ENCODE measurements at regions not wholly inside any gene's neighbourhood (a gene's known extent, or its start where the extent isn't known, plus 50 kb on each side); places are given as distances from the start of the nearest gene placed in this dataset.

DNA sequence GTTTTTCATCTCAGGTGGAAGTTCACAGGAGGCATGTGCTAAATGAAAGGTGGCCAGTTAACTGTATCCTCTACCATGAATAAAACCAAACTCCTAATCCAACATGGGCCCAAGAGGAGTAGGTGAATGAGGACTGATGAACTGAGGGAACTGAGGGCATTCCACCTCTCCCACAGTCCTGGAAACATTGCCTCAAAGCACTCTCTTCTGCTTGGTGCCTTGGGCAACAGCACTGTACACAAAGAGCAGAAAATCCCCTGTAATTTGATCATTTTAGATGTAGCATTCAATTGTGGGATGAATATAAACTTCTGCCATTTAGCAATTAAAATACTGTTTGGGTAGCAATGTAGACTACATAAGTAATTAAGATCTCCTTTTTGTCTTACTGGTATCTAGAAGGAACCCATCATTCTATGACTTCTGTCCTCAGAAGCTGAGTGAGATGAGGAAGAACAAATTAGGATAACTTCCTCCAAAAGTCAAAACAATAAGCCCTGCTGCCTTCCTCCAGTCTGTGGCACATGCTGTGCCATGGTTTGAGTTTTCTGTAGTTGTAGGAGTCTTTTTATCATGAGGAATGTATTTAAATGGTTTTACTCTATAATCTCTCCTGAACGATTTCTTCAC lies 86.7 kb upstream of the ZEB2 start:
- H3T11ph ChIP-seq (ENCODE audit: low read length): no peak overlapping the region
- no peak overlapping the region for H2BK15ac ChIP-seq (ENCODE audit: low read depth, low read length)
- Mint-ChIP-seq H3K27me3 (ENCODE audit: low read depth) (no peaks in the 10 kb centered on the region), H3K27ac (no peak overlapping the region), H3K9me3 (no peaks in the 10 kb centered on the region), H3K36me3 (ENCODE audit: insufficient read depth in 1 of 3, low read depth in 3 of 3) (no peaks in the 10 kb centered on the region), H3K4me1 (no peaks in the 10 kb centered on the region), H3K4me3 (no peak overlapping the region)
- no peak overlapping the region for H3K18ac ChIP-seq (ENCODE audit: insufficient read length, low read depth, low read length)
- H4K91ac ChIP-seq (ENCODE audit: insufficient read length, low read depth, low read length): no peak overlapping the region
- no peak overlapping the region for H4K8ac ChIP-seq (replicated peaks; ENCODE audit: insufficient read length, low read depth, low read length)
- H2AK5ac ChIP-seq (ENCODE audit: insufficient read length, low read length): no peak overlapping the region
- H3K79me2 ChIP-seq (ENCODE audit: insufficient read depth, low read length): no peaks in the 10 kb centered on the region
- no peak for DNase-seq
- H2AFZ ChIP-seq (ENCODE audit: low read length): no peak overlapping the region
- H3K23me2 ChIP-seq (ENCODE audit: insufficient read length, low read depth, low read length, poor library complexity, severe bottlenecking): no peaks in the 10 kb centered on the region
- H3K27ac ChIP-seq (ENCODE audit: insufficient read length, low read depth, low read length): no peak overlapping the region
- no peak overlapping the region for H3K4ac ChIP-seq (ENCODE audit: low read depth, low read length)
- H3K4me2 ChIP-seq (ENCODE audit: insufficient read depth, insufficient read length, low read length): no peak overlapping the region
- TF ChIP-seq, protein P1, sequence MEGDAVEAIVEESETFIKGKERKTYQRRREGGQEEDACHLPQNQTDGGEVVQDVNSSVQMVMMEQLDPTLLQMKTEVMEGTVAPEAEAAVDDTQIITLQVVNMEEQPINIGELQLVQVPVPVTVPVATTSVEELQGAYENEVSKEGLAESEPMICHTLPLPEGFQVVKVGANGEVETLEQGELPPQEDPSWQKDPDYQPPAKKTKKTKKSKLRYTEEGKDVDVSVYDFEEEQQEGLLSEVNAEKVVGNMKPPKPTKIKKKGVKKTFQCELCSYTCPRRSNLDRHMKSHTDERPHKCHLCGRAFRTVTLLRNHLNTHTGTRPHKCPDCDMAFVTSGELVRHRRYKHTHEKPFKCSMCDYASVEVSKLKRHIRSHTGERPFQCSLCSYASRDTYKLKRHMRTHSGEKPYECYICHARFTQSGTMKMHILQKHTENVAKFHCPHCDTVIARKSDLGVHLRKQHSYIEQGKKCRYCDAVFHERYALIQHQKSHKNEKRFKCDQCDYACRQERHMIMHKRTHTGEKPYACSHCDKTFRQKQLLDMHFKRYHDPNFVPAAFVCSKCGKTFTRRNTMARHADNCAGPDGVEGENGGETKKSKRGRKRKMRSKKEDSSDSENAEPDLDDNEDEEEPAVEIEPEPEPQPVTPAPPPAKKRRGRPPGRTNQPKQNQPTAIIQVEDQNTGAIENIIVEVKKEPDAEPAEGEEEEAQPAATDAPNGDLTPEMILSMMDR (conservative IDR thresholded peaks at IDR 0.05): no peak
- no peak overlapping the region for H3K56ac ChIP-seq (ENCODE audit: insufficient read length, low read depth, low read length)
- no peaks in the 10 kb centered on the region for H3K9me3 ChIP-seq (ENCODE audit: control insufficient read depth, low read depth, low read length)
- H3K14ac ChIP-seq (ENCODE audit: insufficient read depth, low read length): no peak overlapping the region
- H3K9ac ChIP-seq (ENCODE audit: extremely low read depth, insufficient read length, low read length): no peak overlapping the region
- H3K27me3 ChIP-seq (ENCODE audit: insufficient read depth, low read length): no peaks in the 10 kb centered on the region
- H4K20me1 ChIP-seq (ENCODE audit: control insufficient read depth, insufficient read depth, insufficient read length): no peaks in the 10 kb centered on the region
- no peak overlapping the region for H4K5ac ChIP-seq (ENCODE audit: insufficient read length, low read depth, low read length)
- H2BK12ac ChIP-seq (ENCODE audit: insufficient read length, low read depth, low read length): no peak overlapping the region
- H3K4me1 ChIP-seq (ENCODE audit: insufficient read depth, low read length): no peaks in the 10 kb centered on the region
- H3K23ac ChIP-seq (ENCODE audit: insufficient read length, low read depth, low read length): no peak overlapping the region
- no peak overlapping the region for H2BK20ac ChIP-seq (ENCODE audit: low read depth, low read length, poor library complexity, severe bottlenecking)
- no peaks in the 10 kb centered on the region for H3K79me1 ChIP-seq (ENCODE audit: insufficient read depth, low read depth, low read length, poor library complexity, severe bottlenecking)
- no peak overlapping the region for H2BK120ac ChIP-seq (ENCODE audit: low read depth, low read length, poor library complexity, severe bottlenecking)
- no peak overlapping the region for H2BK5ac ChIP-seq (ENCODE audit: insufficient read length, low read length)
- WGBS (ENCODE audit: extremely low coverage, insufficient read length, low lambda C conversion rate): no CpG with 5 or more reads among the region's 1 CpG
